Activated CD8-positive, alpha-beta memory T cell treated with anti-CD3 and anti-CD28 coated beads for 1 hour (primary cell): ENCODE measurements at regions not wholly inside any gene's neighbourhood (a gene's known extent, or its start where the extent isn't known, plus 50 kb on each side); places are given as distances from the start of the nearest gene placed in this dataset.

Source experiments
- DNase-seq, 2 donors: peaks; one replicate each; pipeline ENCODE4 v3.0.0-alpha.2; 2020; ENCODE audit warnings: low read depth in 1 of 2; ENCODE audit errors: extremely low read depth in 1 of 2

GRCh38 chr6:103983860-103984259 lies 875.9 kb downstream of the HACE1 start:
- DNase-seq, result no peak

GRCh38 chr6:103983011-103983410 lies 876.7 kb downstream of the HACE1 start:
- DNase-seq, result no peak

- no peak for DNase-seq
Observed at GRCh38 chr6:103982574-103982973, 877.1 kb downstream of the HACE1 start.

DNA sequence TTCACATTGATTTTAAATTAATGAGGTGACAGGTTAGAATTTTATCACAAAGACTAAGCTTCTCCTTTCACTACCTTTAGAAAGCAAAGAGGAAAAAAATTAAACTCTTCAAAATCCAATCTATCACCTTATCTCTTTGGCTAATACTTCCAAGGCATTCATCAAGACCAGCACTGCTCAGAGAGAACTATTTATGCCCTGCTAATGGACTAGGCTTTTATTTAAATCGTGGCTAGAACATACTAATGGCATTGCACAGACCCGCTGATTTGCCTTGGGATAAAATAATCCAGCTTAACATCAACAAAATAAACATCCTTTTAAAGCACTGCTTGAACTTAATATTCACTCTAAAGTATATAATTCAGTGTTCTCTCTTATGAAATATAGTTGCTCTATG lies 880.4 kb downstream of the HACE1 start:
- no peak for DNase-seq

GRCh38 chr6:103937389-103937788 lies 922.3 kb downstream of the HACE1 start:
- DNase-seq, result no peak

DNA sequence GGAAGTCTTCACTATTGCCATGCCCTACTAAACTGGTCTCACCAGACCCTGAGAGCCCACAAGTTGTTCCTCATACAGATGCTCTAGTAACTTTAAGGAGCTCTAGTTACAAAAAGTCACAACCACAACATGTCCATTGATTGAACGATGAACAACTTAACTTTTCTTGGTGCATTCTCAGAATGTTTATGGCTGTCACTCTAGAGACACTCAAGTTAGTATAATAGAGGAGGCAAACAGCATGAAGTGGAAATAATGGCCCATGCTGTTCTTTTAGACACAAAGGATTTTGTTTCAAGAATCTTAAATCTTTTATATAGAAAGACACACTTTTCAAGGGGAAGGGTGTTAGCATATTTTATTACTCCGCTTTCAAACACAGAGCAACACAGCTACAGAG lies 934.4 kb downstream of the HACE1 start:
- DNase-seq, result no peak

DNA sequence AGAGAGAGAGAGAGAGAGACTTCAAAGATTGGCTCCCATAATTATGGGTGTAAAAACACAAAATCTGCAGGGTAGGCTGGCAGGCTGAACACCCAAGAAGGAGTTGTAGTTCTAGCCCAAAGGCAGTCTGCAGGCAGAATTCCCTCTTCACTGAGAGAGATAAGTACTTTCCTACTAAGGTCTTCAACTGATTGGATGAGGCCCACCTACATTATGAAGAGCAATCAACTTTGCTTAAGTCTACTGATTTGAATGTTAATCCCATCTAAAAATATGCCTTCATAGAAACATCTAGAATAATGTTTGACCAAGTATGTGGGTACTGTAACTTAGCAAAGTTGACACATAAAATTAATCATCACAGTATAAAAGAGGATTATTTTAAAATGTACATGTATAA lies 949.7 kb downstream of the HACE1 start:
- no peak for DNase-seq

DNA sequence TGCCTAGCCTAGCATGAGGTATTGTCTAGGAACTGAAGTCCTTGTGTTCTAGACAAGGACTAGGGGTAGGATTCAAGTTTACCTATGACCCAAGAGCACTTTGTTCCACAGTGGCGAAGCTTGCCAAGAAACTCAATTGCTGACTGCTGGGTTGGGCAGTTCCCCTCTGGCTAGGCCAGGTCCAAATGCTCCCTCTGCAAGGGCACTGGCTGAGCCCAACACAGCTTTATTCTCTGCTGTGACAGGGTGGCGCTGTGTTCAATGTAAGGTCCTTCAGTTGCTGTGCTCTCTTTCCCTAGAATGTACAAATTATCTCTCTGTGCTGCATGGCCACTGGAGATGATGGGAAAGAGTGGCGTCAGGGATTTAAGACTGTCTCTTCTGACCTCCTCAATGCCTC lies 950.8 kb downstream of the HACE1 start:
- no peak for DNase-seq

DNA sequence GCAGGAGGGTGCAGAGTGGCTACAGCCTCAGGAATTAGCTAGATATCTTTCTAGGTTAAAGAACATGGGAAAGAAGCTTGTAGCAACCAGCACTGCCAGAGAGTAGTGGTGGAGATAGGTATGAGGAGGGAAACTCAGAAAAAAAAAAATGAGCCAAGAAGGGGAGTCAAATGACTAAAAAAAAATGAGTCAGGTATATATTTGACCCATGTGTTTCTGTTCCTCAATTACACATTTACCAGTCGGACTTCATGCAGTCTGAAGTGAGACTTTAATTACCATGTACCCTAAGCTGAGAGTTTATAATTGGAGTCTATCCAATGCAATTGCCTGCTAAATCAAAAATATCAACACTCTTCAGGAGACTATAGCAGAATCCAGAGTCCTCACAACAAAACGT lies 964.6 kb downstream of the HACE1 start:
- DNase-seq, result no peak

- no peak for DNase-seq
Observed at GRCh38 chr6:103893141-103893581, 966.6 kb downstream of the HACE1 start.

DNA sequence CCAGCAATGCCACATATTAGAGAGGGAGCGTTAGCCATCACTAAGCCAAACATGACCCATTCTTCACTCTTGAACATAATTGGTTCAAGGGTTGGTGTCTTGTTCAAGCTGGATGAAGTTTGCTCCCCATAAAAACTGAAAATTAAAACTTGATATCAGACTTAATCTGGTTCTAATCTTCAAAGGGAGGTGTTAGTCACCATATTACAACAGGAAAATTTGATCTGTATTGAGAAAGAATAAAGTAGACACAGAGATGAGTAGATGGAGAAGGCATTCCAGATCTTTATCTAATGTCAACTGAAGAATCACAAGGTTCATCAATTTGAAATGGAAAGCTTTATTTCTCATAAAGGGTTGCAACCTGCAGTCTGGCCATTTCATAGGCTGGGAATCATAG lies 972.8 kb downstream of the HACE1 start:
- DNase-seq, result no peak

DNA sequence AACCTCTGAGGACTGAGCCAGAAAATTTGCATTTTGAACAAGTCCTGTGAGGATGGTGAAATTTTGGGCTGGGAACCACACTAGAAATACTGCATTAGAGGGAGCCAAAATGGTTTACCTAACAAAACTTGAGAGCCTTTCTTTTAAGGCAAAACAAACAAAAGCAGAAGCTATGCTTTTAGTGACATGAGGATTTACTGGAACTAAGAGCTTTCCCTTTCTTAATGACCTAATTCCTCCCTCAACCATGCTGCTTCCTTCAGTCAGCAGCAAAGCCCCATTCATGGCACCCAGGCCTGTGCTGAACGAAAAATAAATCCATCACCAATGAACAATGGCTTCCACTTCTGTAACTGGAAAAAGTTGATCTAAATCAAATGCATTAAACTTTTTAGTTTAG lies 974.3 kb downstream of the HACE1 start:
- DNase-seq, result no peak

DNA sequence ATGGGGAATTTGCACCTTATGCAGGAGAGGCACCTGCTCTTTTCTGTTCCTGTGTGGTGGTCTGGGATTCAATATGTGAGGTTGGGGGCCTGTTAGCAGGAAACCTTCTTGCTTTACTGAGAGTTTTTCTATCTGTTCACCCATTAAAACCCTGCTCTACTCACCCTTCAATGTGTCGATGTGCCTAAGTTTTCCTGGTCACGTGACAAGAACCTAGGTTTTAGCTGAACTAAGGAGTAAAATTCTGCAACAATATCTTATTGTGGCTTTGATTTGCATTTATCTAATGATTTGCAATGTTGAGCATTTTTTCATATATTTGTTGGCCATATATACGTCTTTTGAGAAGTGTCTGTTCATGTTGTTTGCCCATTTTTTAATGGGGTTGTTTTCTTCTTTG lies 979.9 kb downstream of the HACE1 start:
- DNase-seq, result no peak

DNA sequence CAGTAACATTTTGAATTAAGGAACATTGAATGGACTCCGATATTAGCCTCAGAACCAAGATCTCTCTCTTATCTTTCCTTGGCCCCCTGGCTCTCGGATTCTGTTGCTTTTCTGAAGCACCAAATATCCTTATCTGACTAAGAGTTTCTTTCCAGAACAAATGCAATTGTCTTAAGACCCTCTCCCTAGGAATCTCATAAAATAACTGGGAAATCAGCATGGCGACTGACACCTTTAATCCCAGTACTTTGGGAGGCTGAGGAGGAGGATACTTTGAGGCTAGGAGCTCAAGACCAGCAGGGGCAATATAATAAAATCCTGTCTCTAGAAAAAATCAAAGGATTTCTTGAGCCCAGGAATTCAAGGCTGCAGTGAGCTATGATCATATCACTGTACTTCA lies 984.5 kb downstream of the HACE1 start:
- DNase-seq, result no peak

GRCh38 chr6:103874575-103874974 lies 985.1 kb downstream of the HACE1 start:
- no peak for DNase-seq

DNA sequence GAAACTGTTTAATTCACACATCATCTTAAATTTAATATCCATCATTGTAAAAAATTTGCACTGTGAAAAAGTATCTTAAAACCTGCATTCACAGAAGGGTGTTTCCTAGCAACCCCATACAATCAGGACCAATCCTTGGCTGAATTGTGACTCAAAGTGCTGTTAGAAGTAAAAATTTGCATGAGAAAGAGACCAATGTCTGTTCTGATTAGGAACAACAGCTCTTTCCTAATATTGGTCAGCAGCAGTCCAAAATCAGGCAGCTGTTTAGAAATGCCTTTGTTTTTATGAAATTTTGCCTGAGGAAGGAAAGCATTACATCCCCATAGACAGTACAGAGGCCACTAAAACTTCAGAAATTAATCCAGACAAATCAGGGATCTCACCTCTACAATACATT lies 987.0 kb downstream of the HACE1 start:
- no peak for DNase-seq

- DNase-seq, result no peak
Observed at GRCh38 chr6:103872233-103872632, 987.5 kb downstream of the HACE1 start.

DNA sequence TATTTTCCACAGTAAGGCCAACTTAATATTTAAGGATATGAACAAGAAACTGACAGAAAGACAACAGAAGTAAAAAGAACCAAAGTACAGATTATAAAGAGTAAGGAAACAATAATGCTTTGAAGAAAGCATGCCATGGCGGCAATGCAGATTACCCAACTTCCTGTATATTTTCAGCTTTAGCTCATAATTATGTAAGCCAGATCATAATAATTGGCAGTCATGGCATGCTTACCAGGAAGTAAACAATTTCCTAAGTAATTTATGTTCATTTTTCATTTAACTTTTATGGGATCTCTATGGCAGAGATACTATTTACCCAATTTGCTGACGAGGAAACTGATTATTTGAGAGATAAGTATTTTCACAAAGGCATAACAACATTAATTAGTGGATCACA lies 988.7 kb downstream of the HACE1 start:
- DNase-seq, result no peak

DNA sequence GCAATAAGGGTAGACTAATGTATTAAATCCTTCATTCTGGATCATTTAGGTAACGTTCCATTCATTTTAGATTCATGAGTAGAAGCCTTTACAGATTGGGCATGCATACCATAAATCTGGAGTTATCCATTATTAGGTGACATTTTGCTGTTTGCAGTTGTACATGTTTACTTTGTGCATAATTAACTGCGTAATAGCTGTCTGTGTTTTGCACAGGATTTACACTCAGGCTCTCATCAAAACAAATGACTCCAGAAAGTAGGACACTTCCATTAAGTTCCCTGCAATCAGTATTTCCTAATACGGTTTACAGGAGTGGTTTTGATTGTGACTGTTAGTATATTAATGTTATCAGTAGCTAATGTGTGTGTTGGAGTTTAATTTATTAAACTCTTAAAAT lies 997.4 kb downstream of the HACE1 start:
- DNase-seq, result no peak

GRCh38 chr6:103858003-103858402 lies 1001.7 kb downstream of the HACE1 start:
- no peak for DNase-seq

- no peak for DNase-seq
Observed at GRCh38 chr6:103855750-103856149, 1004.0 kb downstream of the HACE1 start.

DNA sequence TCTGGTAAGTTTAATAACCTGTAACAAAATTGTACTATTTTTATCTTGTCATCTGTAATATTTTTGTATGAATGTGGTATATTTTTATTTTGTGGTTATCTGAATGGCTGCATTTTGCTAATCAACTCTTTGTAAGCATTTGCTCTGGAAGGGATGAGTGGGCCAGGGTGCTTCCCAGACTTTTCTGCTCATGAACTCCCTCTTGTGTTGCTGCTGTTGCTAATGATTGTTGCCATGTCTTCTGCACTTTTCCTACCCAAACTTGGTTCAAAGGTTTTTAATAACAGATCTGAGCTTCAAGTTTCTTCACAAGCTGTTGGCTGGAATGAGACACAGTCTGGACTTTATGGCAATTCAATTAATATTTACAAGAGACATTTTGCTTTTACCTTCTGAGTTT lies 1005.7 kb downstream of the HACE1 start:
- DNase-seq, result no peak

DNA sequence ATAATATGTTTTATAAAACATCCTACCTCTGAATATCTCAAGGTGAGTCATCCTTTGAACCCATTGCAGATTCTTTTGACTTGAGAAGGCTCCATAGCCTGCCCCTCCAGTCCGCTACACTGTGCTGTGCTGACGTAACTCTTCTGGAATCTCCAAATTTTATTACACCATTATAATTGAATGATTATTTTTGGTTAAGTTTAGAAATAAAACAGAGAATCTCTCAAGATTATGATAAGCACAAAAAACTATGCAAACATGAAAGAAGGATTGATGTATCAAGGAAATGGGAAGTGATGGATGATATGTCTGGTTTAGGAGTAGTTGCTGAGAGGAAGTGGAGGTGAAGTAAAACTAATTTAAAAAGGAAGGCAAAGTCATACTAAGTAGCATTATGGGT lies 1021.3 kb downstream of the HACE1 start:
- no peak for DNase-seq

- DNase-seq, result no peak
Observed at GRCh38 chr6:103826209-103826608, 1033.5 kb downstream of the HACE1 start.
